NCI-H1436 treated with DMSO at 0.1 percent for 48 hours (cell line): ENCODE measurements at regions not wholly inside any gene's neighbourhood (a gene's known extent, or its start where the extent isn't known, plus 50 kb on each side); places are given as distances from the start of the nearest gene placed in this dataset.

Experiments used
- DNase-seq: peaks from one replicate; lab custom pipeline; 2025; lab: John Stamatoyannopoulos, UW

- no peak for DNase-seq
These were observed 558.3 kb upstream of the KLHL29 start for GRCh38 chr2:22826703-22827102.

DNA sequence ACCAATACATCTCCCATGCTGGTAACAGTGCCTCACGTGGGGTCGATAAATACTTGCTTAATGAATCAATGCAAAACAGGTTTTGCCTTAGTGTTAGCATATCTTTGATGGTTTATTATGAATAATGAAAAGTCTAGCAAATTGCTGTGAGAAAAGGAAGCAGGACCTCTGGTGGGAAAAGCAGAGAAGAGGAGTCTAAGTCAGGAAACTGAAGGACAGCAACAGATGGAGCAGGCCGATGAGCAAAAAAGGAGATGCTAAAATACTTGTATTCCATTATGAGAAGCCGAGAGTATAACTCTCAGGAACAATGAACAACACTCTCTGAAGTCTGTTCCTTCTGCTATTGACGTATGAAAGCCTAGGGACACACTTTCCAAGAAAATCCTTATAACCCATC is 555.2 kb upstream of the KLHL29 start:
- no peak for DNase-seq

DNA sequence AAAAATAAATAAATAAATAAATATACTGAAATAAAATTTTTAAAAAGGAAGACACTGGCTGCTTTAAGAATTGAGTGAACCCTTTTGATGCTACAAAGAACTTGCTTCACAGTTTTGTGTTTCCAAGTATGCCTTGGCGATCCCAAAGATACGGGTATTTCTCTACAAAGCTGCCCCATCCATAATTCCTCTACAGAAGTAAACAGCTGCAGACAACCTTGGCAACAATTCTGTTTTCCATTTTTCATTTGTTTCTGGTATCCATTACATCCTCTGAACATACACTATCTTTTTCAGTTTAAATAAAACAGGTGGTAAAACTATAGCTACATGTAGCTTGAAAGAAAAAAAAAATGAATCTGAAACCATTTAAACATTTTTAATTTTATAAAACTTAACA is 552.8 kb upstream of the KLHL29 start:
- no peak for DNase-seq

GRCh38 chr2:22838461-22838860 is 546.5 kb upstream of the KLHL29 start:
- DNase-seq: no peak

- no peak for DNase-seq
These were observed 542.6 kb upstream of the KLHL29 start for GRCh38 chr2:22842205-22842869.

DNA sequence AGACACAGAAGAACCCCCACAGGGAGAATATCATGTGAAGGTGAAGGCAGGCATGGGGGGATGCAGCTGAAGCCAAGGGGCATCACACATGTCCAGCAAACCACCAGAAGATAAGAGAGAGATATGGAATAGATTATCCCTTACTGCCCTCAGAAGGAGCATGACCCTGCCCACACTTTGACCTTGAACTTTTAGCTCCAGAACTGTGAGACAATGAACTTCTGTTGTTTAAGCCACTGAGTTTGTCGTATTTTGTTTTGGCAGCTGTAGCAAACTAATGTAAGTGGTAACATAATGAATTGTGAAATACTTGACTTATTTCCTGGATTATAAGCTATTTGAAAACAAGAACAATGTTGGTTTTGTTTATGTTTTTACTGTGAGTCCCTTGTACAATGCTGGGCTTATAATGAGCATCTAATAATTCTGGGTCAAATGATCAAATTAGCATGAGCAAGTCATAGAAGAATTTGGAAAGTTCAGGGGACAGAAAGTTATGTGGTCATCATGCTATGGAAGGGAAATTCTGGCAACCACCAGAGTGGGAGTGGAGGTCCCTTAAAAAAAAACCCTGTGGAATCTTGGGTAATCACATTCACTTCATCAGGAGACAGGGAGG is 541.0 kb upstream of the KLHL29 start:
- DNase-seq: no peak

DNA sequence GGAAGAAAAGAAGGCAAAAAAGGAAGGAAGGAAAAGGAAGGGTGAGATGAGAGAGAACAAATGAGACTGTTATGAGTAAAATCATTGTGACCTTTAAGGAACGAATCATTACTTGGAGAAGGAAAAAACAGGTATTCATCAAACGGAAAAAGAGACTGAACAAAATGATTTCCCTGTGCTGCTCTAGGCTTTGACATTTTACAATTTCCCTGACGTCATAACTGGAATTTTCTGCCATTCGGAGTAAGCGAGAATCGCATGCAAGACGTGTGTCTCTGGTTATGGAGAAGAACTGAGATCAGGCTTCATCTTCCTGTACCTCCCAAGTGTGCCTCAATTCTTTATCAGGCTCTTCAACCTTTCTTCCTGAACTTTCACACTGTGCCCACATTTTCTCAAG is 534.7 kb upstream of the KLHL29 start:
- no peak for DNase-seq

GRCh38 chr2:22854588-22854987 is 530.4 kb upstream of the KLHL29 start:
- DNase-seq: no peak

GRCh38 chr2:22855081-22855480 is 529.9 kb upstream of the KLHL29 start:
- DNase-seq: no peak

- no peak for DNase-seq
These were observed 529.2 kb upstream of the KLHL29 start for GRCh38 chr2:22855761-22856184.

DNA sequence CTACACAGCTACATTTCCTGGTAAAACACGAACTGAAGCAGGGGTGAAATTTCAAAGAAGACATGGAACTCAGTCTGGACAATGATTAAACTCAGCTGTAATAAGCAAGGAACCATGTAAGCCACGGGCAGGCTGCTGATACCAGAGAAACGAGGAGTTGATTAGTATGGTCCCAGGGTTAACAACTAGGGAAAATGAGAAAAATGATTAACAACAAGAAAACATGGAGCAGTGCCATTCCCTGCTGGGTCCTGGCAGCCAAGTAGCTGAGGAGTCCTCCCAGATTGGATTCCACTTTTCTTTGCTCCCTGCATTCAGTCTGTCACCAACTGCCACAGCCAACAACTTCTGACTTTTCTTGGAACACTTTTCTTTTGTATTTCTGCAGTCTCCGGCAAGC is 517.0 kb upstream of the KLHL29 start:
- no peak for DNase-seq

- no peak for DNase-seq
These were observed 506.9 kb upstream of the KLHL29 start for GRCh38 chr2:22878121-22878520.

DNA sequence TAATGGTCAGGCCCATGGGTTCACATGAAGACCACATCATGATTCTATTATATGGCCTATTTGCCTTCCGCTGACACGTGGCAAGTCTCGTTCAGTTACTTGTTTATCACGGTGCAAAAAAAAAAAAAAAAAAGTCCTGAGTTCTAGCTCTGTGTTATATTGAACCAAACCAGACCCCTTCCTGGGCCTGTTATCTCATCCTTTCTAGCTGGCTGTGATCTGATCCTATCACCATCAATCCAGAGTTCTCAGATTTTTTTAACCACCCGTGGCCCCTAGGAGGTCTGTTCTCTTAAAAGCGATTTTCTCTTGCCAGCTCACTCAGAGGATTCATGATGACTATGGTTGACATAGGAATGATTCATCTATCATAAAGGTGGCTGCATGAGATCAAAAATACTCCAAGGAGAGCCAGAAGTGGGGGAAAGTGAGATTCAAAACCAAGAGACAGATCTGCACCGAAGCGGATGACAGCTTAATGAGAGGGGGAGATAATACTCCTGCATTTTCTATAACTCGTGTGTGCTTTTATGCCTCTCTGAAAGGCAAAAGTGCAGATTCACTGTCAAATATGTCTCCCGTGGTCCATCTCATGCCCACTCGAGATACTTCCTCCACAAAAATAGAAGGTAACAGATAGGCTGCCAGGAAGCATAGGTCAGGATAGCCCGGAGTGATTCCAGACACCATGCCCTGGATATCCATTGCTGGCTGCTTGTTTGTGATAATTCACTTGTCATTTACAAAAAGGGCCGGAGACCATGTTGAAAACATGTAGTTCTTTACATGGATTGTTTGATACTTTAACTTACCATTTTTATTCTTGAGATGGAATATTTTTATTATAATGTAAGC is 505.7 kb upstream of the KLHL29 start:
- no peak for DNase-seq

DNA sequence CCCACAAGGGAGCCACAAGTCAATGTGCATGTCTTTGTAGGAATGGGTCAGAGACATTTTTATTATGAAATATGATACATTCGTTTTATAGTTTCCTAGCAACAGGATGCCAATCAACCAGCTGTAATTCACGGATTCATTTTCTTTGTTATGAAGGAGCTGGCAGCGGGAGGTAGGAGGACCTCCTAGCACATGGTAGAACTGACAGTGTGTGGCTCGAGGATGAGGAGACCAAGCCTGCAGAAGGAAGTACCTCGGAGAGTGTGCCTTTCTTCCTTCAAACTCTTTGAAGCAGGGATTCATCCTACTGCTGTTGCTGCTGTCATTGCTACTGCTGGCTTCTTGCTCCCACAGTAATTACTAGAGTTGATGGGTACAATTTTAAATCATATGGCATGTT is 504.8 kb upstream of the KLHL29 start:
- no peak for DNase-seq

- no peak for DNase-seq
These were observed 503.0 kb upstream of the KLHL29 start for GRCh38 chr2:22882011-22882410.

DNA sequence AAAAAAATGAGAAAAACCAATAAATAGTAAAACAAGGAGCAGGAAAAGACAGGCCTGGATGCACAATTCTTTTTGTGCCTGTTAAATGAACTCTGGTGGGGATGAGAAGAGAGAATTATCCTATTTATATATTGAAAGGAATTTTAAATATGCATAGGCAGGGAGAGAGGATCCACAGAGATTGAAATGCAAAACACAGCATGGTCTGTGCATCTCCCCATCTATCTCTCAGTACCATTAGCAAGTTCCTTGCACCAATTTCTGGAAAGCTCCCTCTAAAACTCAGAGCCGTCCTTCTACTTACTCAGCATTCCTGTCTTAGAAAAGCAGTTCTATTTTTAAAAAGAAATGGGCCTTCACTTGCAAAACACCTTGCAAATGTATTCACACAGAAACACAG is 502.3 kb upstream of the KLHL29 start:
- no peak for DNase-seq

DNA sequence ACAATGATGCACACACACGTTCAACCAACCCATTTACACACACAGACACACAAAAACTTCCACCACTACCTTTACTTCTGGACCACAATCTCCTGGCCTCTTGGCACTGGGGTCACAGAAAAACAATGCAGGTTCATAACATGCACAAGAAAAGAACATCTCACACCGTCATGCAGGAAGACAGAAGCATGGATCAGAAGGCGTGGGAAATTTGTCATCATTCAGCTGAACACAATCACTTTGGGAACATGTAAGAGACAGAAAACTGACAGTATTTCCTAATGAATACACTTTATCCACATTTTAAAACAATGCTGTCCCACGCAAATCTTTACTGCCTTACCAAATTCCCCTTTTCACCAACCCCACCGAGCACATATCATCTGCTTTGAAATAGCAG is 501.9 kb upstream of the KLHL29 start:
- DNase-seq: no peak

DNA sequence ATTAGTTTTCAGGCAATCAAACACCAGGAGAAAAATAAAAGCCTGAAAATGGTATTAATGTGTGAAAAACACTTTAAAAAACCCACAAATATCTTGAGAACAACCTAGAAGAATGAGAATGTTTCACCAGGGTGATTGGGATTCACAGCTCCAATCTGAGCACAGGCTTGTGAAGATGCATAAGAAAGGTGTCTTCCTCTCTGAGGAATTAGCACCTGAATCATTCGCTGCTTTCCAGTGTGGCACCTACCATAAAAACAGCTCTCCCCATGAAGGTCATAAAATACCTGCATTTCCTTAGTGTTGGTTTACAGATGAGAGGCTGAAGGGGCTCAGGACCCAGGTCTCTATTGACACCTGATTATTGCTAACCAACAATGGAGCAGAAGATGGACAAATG is 499.7 kb upstream of the KLHL29 start:
- DNase-seq: no peak

- no peak for DNase-seq
These were observed 497.6 kb upstream of the KLHL29 start for GRCh38 chr2:22887426-22887825.

GRCh38 chr2:22887845-22888244 is 497.1 kb upstream of the KLHL29 start:
- DNase-seq: no peak

GRCh38 chr2:22890132-22890531 is 494.8 kb upstream of the KLHL29 start:
- DNase-seq: no peak

- DNase-seq: no peak
These were observed 491.0 kb upstream of the KLHL29 start for GRCh38 chr2:22893761-22894517.
